BE2C (cell line): ENCODE measurements at regions not wholly inside any gene's neighbourhood (a gene's known extent, or its start where the extent isn't known, plus 50 kb on each side); places are given as distances from the start of the nearest gene placed in this dataset.
"Not testable (repeated sequence)": the region's sequence is repeated elsewhere in the genome, so short reads cannot be mapped to it uniquely, and the experiment has no call there.

Experiments
- DNase-seq: peaks from one replicate; pipeline ENCODE4 v3.0.0-alpha.2; 2020
- H3K27me3 ChIP-seq: fragments of 250-450 bp; sonication (Bioruptor Pico); 2 replicates; pipeline ENCODE4 v1.5.1; 2020; ENCODE audit warnings: mild to moderate bottlenecking
- H3K36me3 ChIP-seq: fragments of 250-450 bp; sonication (Bioruptor Pico); 2 replicates; pipeline ENCODE4 v1.5.1; 2020; ENCODE audit warnings: mild to moderate bottlenecking
- H3K4me1 ChIP-seq: fragments of 250-450 bp; sonication (Bioruptor Pico); 2 replicates; pipeline ENCODE4 v1.5.1; 2020
- H3K4me3 ChIP-seq: 2 replicates; pipeline ENCODE4 v1.5.1; 2011; ENCODE audit warnings: low read depth, low read length
- H3K9me3 ChIP-seq: fragments of 250-450 bp; sonication (Bioruptor Pico); 2 replicates; pipeline ENCODE4 v1.5.1; 2020
- CTCF ChIP-seq: IDR thresholded peaks from 2 replicates; pipeline ENCODE4 v1.5.1; 2012; ENCODE audit warnings: mild to moderate bottlenecking, low read depth, low read length

- H3K36me3 ChIP-seq: no peaks in the 10 kb centered on the region
- H3K9me3 ChIP-seq: no peaks in the 10 kb centered on the region
- no peak overlapping the region for H3K4me3 ChIP-seq
- H3K27me3 ChIP-seq: no peaks in the 10 kb centered on the region
- DNase-seq: no peak
- no peak for TF ChIP-seq CTCF
- H3K4me1 ChIP-seq: no peaks in the 10 kb centered on the region
Measured at GRCh38 chr2:55802067-55802466, 108.4 kb upstream of the PNPT1 start.

GRCh38 chr2:55801436-55801835 lies 107.8 kb upstream of the PNPT1 start:
- no peak for TF ChIP-seq CTCF
- Histone ChIP-seq H3K27me3 (no peaks in the 10 kb centered on the region), H3K9me3 (no peaks in the 10 kb centered on the region), H3K36me3 (no peaks in the 10 kb centered on the region), H3K4me3 (no peak overlapping the region), H3K4me1 (no peaks in the 10 kb centered on the region)
- no peak for DNase-seq

GRCh38 chr2:55799624-55800023 lies 106.0 kb upstream of the PNPT1 start:
- not testable (repeated sequence) for H3K27me3 ChIP-seq, H3K4me1 ChIP-seq, H3K4me3 ChIP-seq, DNase-seq, H3K36me3 ChIP-seq, H3K9me3 ChIP-seq

- TF ChIP-seq CTCF: no peak
- H3K9me3 ChIP-seq: no peaks in the 10 kb centered on the region
- no peak overlapping the region for H3K4me3 ChIP-seq
- no peaks in the 10 kb centered on the region for H3K4me1 ChIP-seq
- H3K27me3 ChIP-seq: no peaks in the 10 kb centered on the region
- no peaks in the 10 kb centered on the region for H3K36me3 ChIP-seq
- DNase-seq: no peak
Measured at GRCh38 chr2:55796121-55796520, 102.5 kb upstream of the PNPT1 start.

- H3K4me1 ChIP-seq, DNase-seq, H3K36me3 ChIP-seq, H3K9me3 ChIP-seq, H3K4me3 ChIP-seq, H3K27me3 ChIP-seq: not testable (repeated sequence)
Measured at GRCh38 chr2:55793602-55794001, 100.0 kb upstream of the PNPT1 start.

GRCh38 chr2:55786280-55786679 lies 92.6 kb upstream of the PNPT1 start:
- TF ChIP-seq CTCF: no peak
- Histone ChIP-seq H3K4me3 (no peak overlapping the region), H3K4me1 (no peaks in the 10 kb centered on the region), H3K9me3 (no peaks in the 10 kb centered on the region), H3K27me3 (no peaks in the 10 kb centered on the region), H3K36me3 (no peaks in the 10 kb centered on the region)
- no peak for DNase-seq

GRCh38 chr2:55783751-55784150 lies 90.1 kb upstream of the PNPT1 start:
- not testable (repeated sequence) for H3K27me3 ChIP-seq, DNase-seq, H3K4me3 ChIP-seq, H3K9me3 ChIP-seq, H3K4me1 ChIP-seq, H3K36me3 ChIP-seq

GRCh38 chr2:55782528-55783173 lies 89.0 kb upstream of the PNPT1 start:
- H3K4me1 ChIP-seq: no peaks in the 10 kb centered on the region
- H3K9me3 ChIP-seq: no peaks in the 10 kb centered on the region
- no peak for DNase-seq
- TF ChIP-seq CTCF: no peak
- no peaks in the 10 kb centered on the region for H3K36me3 ChIP-seq
- H3K27me3 ChIP-seq: no peaks in the 10 kb centered on the region
- H3K4me3 ChIP-seq: no peak overlapping the region
